ENCODE measurements at regions not wholly inside any gene's neighbourhood (a gene's known extent, or its start where the extent isn't known, plus 50 kb on each side); places are given as distances from the start of the nearest gene placed in this dataset.

- H3K27me3 ChIP-seq (ENCODE audit: insufficient read depth, low read length) = peaks cover 3% of the 10 kb centered on the region; the same call in 1 of the 2 replicates
- POLR2A ChIA-PET = no interaction called here
- H3K9me3 ChIP-seq (ENCODE audit: control insufficient read depth in 1 of 2, insufficient read depth in 1 of 2, low read depth in 1 of 2, low read length in 2 of 2) = peaks cover 4 to 11% of the 10 kb centered on the region in 2 experiments; a peak in 2 of 4 replicates
- H3K9ac ChIP-seq (ENCODE audit: low read length) = no peak overlapping the region
- DNase-seq (ENCODE audit: low read depth, low spot score) (no peak), ATAC-seq (no peak)
- BruUV-seq (replicated peaks) = no TSS peak
- no peak overlapping the region for H2AFZ ChIP-seq (ENCODE audit: low read depth, low read length, poor library complexity, severe bottlenecking)
- no peaks in the 10 kb centered on the region for H3K79me2 ChIP-seq (ENCODE audit: insufficient read depth, low read length)
- RAD21 ChIA-PET (ENCODE audit: low non-redundant PET in 1 of 2, low total read pairs in 2 of 2, uncharacterized antibody in 2 of 2, unreplicated experiment in 2 of 2) = no interaction called here
- CTCF ChIA-PET = no interaction called here
- no peaks in the 10 kb centered on the region for H3K36me3 ChIP-seq (ENCODE audit: control insufficient read depth in 1 of 2, insufficient read depth in 2 of 2, low read length in 2 of 2)
- TF ChIP-seq, protein P1, sequence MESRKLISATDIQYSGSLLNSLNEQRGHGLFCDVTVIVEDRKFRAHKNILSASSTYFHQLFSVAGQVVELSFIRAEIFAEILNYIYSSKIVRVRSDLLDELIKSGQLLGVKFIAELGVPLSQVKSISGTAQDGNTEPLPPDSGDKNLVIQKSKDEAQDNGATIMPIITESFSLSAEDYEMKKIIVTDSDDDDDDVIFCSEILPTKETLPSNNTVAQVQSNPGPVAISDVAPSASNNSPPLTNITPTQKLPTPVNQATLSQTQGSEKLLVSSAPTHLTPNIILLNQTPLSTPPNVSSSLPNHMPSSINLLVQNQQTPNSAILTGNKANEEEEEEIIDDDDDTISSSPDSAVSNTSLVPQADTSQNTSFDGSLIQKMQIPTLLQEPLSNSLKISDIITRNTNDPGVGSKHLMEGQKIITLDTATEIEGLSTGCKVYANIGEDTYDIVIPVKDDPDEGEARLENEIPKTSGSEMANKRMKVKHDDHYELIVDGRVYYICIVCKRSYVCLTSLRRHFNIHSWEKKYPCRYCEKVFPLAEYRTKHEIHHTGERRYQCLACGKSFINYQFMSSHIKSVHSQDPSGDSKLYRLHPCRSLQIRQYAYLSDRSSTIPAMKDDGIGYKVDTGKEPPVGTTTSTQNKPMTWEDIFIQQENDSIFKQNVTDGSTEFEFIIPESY (IDR thresholded peaks at IDR 0.05; ENCODE audit: extremely low read depth, insufficient replicate concordance, low read length) = no peak
- no peak for TF ChIP-seq SRF (IDR thresholded peaks at IDR 0.05; ENCODE audit: low read depth)
- no peak for TF ChIP-seq ATF3 (IDR thresholded peaks at IDR 0.05)
- no peak for TF ChIP-seq POLR2A (IDR thresholded peaks at IDR 0.05; ENCODE audit: borderline replicate concordance, extremely low read depth, insufficient read depth, insufficient read length)
- no peak for TF ChIP-seq EZH2 (IDR thresholded peaks at IDR 0.05)
- no peak for TF ChIP-seq CBX3 (IDR thresholded peaks at IDR 0.05; ENCODE audit: low read depth)
- no peak for TF ChIP-seq TCF7L2 (IDR thresholded peaks at IDR 0.05; ENCODE audit: borderline replicate concordance, extremely low read depth, insufficient read depth, insufficient read length)
- no peak for TF ChIP-seq POLR2AphosphoS5 (IDR thresholded peaks at IDR 0.05; ENCODE audit: low read depth, low read length)
- no peak for TF ChIP-seq ZNF274 (IDR thresholded peaks at IDR 0.05; ENCODE audit: low read depth, low read length)
- no peak for TF ChIP-seq RAD21 (IDR thresholded peaks at IDR 0.05; ENCODE audit: low read depth)
- no peak for TF ChIP-seq SIN3A (IDR thresholded peaks at IDR 0.05; ENCODE audit: low read depth)
- no peak for TF ChIP-seq YY1 (IDR thresholded peaks at IDR 0.05; ENCODE audit: extremely low read depth, insufficient replicate concordance, low read depth, low read length)
- TF ChIP-seq EGR1 (IDR thresholded peaks at IDR 0.05; ENCODE audit: low read depth) = no peak
- no peak for TF ChIP-seq CTCF (IDR thresholded peaks at IDR 0.05 in 2 of 3, conservative IDR thresholded peaks at IDR 0.05 in 1 of 3; ENCODE audit: borderline replicate concordance in 1 of 3, insufficient read depth in 1 of 3, low read depth in 2 of 3, low read length in 2 of 3)
- TF ChIP-seq, protein P2, sequence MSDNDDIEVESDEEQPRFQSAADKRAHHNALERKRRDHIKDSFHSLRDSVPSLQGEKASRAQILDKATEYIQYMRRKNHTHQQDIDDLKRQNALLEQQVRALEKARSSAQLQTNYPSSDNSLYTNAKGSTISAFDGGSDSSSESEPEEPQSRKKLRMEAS (IDR thresholded peaks at IDR 0.05) = no peak
- no peak for TF ChIP-seq EZH2phosphoT487 (IDR thresholded peaks at IDR 0.05; ENCODE audit: borderline replicate concordance)
- TF ChIP-seq JUND (IDR thresholded peaks at IDR 0.05) = no peak
- no peak for TF ChIP-seq FOSL1 (IDR thresholded peaks at IDR 0.05; ENCODE audit: low read depth)
- no peak for TF ChIP-seq CEBPB (IDR thresholded peaks at IDR 0.05; ENCODE audit: low read depth)
- TF ChIP-seq ELF1 (IDR thresholded peaks at IDR 0.05; ENCODE audit: borderline replicate concordance, low read depth) = no peak
- H3K4me3 ChIP-seq (replicated peaks in 1 of 2; ENCODE audit: low read depth in 1 of 2, low read length in 2 of 2) = no peak overlapping the region
- intact Hi-C loops (cut with micrococcal nuclease) = no loop called here
- H3K4me1 ChIP-seq (ENCODE audit: control insufficient read depth in 1 of 2, insufficient read depth in 2 of 2, low read length in 2 of 2) = no peaks in the 10 kb centered on the region
- no peaks in the 10 kb centered on the region for H4K20me1 ChIP-seq (ENCODE audit: insufficient read depth)
- H3K9me2 ChIP-seq (ENCODE audit: insufficient read depth) = no peaks in the 10 kb centered on the region
- H3K4me2 ChIP-seq (ENCODE audit: low read length) = no peak overlapping the region
- no peak overlapping the region for H3K27ac ChIP-seq (ENCODE audit: low read depth, low read length)
Measured at GRCh38 chr10:124211921-124212320, 118.5 kb upstream of the CHST15 start.
